Subcutaneous abdominal adipose tissue (tissue), 5 donors: ENCODE measurements at regions not wholly inside any gene's neighbourhood (a gene's known extent, or its start where the extent isn't known, plus 50 kb on each side); places are given as distances from the start of the nearest gene placed in this dataset.
"Not testable (repeated sequence)": the region's sequence is repeated elsewhere in the genome, so short reads cannot be mapped to it uniquely, and the experiment has no call there.

ENCODE experiments used
- H3K27ac ChIP-seq: one replicate; pipeline ENCODE4 v1.7.0; 2013; ENCODE audit warnings: low read depth, mild to moderate bottlenecking, inconsistent platforms, low read length, moderate library complexity
- H3K27me3 ChIP-seq, 5 donors: one replicate each; pipeline ENCODE4 v1.7.0; 2013; ENCODE audit warnings: low read length in 5 of 5, inconsistent platforms in 1 of 5; ENCODE audit not compliant: control insufficient read depth in 5 of 5, insufficient read depth in 4 of 5
- H3K36me3 ChIP-seq, 5 donors: one replicate each; pipeline ENCODE4 v1.7.0; 2013; ENCODE audit warnings: low read length in 5 of 5; ENCODE audit not compliant: control insufficient read depth in 5 of 5, insufficient read depth in 5 of 5
- H3K4me1 ChIP-seq, 5 donors: one replicate each; pipeline ENCODE4 v1.7.0; 2013; ENCODE audit warnings: low read length in 5 of 5, mild to moderate bottlenecking in 3 of 5, moderate library complexity in 1 of 5; ENCODE audit not compliant: control insufficient read depth in 5 of 5, insufficient read depth in 5 of 5
- H3K4me3 ChIP-seq, 5 donors: one replicate each; pipeline ENCODE4 v1.7.0; 2013; ENCODE audit warnings: low read length in 5 of 5, low read depth in 1 of 5
- H3K9ac ChIP-seq, 5 donors: one replicate each; pipeline ENCODE4 v1.7.0; 2013; ENCODE audit warnings: low read length in 5 of 5, mild to moderate bottlenecking in 4 of 5, moderate library complexity in 3 of 5
- H3K9me3 ChIP-seq, 5 donors: one replicate each; pipeline ENCODE4 v1.7.0; 2013; ENCODE audit warnings: low read length in 5 of 5; ENCODE audit not compliant: control insufficient read depth in 5 of 5
- donor health status: healthy.
- donor health status: healthy.
- donor health status: healthy.
- donor health status: healthy.
- donor health status: healthy.

- H3K4me1 ChIP-seq = peaks cover 0 to 2% (median 0%) of the 10 kb centered on the region in 5 donors
- no peak overlapping the region for H3K9ac ChIP-seq
- H3K36me3 ChIP-seq = no peaks in the 10 kb centered on the region
- H3K4me3 ChIP-seq = no peak overlapping the region
- H3K27ac ChIP-seq = no peak overlapping the region
- H3K27me3 ChIP-seq = no peaks in the 10 kb centered on the region
- no peaks in the 10 kb centered on the region for H3K9me3 ChIP-seq
Measured at GRCh38 chr7:152511736-152512135, 75.9 kb upstream of the KMT2C start.

- Histone ChIP-seq H3K4me1 (peaks cover 0 to 2% (median 0%) of the 10 kb centered on the region in 5 donors), H3K27ac (no peak overlapping the region), H3K36me3 (no peaks in the 10 kb centered on the region), H3K27me3 (no peaks in the 10 kb centered on the region), H3K4me3 (no peak overlapping the region), H3K9ac (no peak overlapping the region), H3K9me3 (no peaks in the 10 kb centered on the region)
Measured at GRCh38 chr7:152508701-152509100, 72.9 kb upstream of the KMT2C start.

- H3K36me3 ChIP-seq = no peaks in the 10 kb centered on the region
- no peaks in the 10 kb centered on the region for H3K9me3 ChIP-seq
- H3K4me3 ChIP-seq = no peak overlapping the region
- H3K9ac ChIP-seq = no peak overlapping the region
- no peak overlapping the region for H3K27ac ChIP-seq
- H3K4me1 ChIP-seq = no peaks in the 10 kb centered on the region
- H3K27me3 ChIP-seq = no peaks in the 10 kb centered on the region
Measured at GRCh38 chr7:152505606-152506005, 69.8 kb upstream of the KMT2C start.

- H3K4me3 ChIP-seq = no peak overlapping the region
- H3K27ac ChIP-seq = no peak overlapping the region
- H3K9ac ChIP-seq = no peak overlapping the region
- H3K9me3 ChIP-seq = no peaks in the 10 kb centered on the region
- H3K36me3 ChIP-seq = no peaks in the 10 kb centered on the region
- no peaks in the 10 kb centered on the region for H3K4me1 ChIP-seq
- no peaks in the 10 kb centered on the region for H3K27me3 ChIP-seq
Measured at GRCh38 chr7:152504816-152505215, 69.0 kb upstream of the KMT2C start.

DNA sequence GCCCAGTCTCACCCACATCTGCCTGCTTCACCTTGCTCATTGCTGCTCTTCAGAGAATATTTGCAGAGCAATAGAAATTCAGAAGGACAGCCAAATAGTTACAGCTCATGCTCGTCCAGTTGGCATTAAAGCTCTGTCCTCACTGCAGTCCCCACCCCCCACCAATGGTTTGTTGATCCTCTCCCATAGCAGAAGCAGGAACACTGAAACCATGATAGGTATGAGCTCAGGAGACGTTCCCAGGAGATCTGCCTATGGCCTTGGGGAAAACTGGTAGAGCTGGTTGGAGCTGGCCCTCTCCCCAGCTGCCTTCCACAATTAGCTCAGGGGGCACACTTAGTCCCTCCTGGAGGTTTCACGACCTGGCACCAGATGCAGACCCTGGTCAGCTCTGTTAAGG, 68.6 kb upstream of the KMT2C start:
- Histone ChIP-seq H3K4me3 (no peak overlapping the region), H3K27ac (no peak overlapping the region), H3K9me3 (no peaks in the 10 kb centered on the region), H3K9ac (no peak overlapping the region), H3K4me1 (no peaks in the 10 kb centered on the region), H3K36me3 (no peaks in the 10 kb centered on the region), H3K27me3 (no peaks in the 10 kb centered on the region)

DNA sequence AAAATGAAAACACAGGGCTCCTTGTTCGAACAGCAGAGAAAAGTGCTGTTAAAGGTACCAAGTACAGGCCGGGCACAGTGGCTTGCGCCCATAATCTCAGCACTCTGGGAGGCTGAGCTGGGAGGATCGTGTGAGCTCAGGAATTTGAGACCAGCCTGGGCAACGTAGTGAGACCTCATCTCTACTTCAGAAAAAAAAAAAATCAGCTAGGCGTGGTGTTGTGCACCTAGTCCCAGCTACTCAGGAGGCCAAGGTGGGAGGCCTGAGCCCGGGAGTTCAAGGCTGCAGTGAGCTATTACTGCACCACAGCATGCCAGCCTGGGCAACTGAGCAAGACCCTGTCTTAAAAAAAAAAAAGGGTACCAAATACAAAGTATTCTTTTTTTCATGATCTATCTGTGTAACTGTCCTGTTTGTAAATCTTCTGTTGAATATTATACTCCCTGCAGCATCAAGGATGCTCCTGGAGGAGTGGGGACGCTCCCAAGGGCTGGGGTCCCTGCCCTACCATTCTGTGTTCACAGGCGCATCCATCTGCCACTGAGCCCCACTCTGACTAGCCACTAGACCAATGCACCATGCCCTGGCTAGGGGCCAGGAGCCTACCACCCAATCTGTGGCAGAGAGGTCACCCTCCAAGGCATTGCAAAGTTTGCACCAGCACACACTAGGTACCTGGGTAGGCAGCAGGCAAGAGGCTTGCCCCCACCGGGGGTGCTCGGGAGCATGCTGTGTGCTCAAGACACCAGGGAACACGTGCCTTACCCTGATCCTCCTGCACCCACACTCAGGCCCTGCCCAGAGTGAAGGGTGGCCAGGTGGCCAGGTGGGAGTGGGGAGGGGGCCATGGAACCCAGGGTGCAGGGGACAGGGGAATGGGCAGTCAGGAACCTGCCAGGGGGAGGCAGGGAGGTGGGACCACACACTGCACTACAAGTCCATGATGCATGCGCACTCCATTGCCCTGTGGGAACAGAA, 67.3 kb upstream of the KMT2C start:
- H3K9ac ChIP-seq = no peak overlapping the region
- no peaks in the 10 kb centered on the region for H3K36me3 ChIP-seq
- H3K4me1 ChIP-seq = no peaks in the 10 kb centered on the region
- H3K9me3 ChIP-seq = no peaks in the 10 kb centered on the region
- H3K4me3 ChIP-seq = no peak overlapping the region
- H3K27me3 ChIP-seq = no peaks in the 10 kb centered on the region
- no peak overlapping the region for H3K27ac ChIP-seq

DNA sequence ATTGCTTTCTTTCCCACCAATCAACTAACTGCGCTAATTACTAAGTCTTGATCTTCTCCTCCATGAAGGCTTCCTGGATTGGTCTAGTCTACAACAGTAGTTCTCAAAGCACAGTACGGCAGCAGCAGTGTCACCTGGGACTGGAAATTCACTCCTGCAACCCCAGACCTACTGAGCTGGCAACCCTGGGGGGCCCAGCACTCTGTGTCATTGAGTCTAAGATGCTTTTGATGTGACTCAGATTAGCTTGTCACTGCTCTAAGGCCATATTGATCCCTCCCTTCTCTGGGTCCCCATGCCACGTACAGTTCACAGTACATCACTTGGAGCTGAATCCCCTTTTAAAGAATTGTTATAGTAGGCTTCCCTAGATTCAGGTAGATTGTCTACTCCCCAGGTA, 65.7 kb upstream of the KMT2C start:
- no peaks in the 10 kb centered on the region for H3K9me3 ChIP-seq
- no peak overlapping the region for H3K4me3 ChIP-seq
- H3K27ac ChIP-seq = no peak overlapping the region
- no peaks in the 10 kb centered on the region for H3K36me3 ChIP-seq
- H3K9ac ChIP-seq = no peak overlapping the region
- H3K4me1 ChIP-seq = no peaks in the 10 kb centered on the region
- H3K27me3 ChIP-seq = no peaks in the 10 kb centered on the region

- not testable (repeated sequence) for H3K27ac ChIP-seq, H3K4me1 ChIP-seq, H3K4me3 ChIP-seq, H3K36me3 ChIP-seq, H3K9ac ChIP-seq, H3K9me3 ChIP-seq, H3K27me3 ChIP-seq
Measured at GRCh38 chr7:152499969-152500368, 64.2 kb upstream of the KMT2C start.

GRCh38 chr7:152495867-152496266, 60.1 kb upstream of the KMT2C start:
- Histone ChIP-seq H3K4me3 (no peak overlapping the region), H3K4me1 (peaks cover 0 to 2% (median 0%) of the 10 kb centered on the region in 5 donors), H3K9ac (no peak overlapping the region), H3K9me3 (peaks cover 0 to 5% (median 3%) of the 10 kb centered on the region in 5 donors), H3K27ac (no peak overlapping the region), H3K27me3 (no peaks in the 10 kb centered on the region), H3K36me3 (no peaks in the 10 kb centered on the region)

DNA sequence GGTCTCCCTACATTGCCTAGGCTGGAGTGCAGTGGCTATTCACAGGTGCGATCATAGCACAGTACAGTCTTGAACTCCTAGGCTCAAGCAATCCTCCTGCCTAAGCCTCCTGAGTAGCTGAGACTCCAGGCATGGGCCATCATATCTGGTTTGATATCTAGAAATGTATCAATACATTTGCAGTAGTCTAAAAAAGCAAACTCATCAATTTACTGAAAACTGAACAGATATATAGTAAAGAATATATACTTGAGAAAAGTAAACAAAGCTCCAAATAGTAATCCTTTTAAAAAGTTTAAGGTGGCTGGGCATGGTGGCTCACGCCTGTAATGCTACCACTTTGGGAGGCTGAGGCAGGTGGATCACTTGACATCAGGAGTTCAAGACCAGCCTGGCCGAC, 57.1 kb upstream of the KMT2C start:
- Histone ChIP-seq H3K27me3 (no peaks in the 10 kb centered on the region), H3K4me1 (peaks cover 0 to 5% (median 0%) of the 10 kb centered on the region in 5 donors), H3K36me3 (no peaks in the 10 kb centered on the region), H3K9me3 (peaks cover 0 to 5% (median 3%) of the 10 kb centered on the region in 5 donors), H3K9ac (no peak overlapping the region), H3K27ac (no peak overlapping the region), H3K4me3 (no peak overlapping the region)
